ENCODE measurements at regions not wholly inside any gene's neighbourhood (a gene's known extent, or its start where the extent isn't known, plus 50 kb on each side); places are given as distances from the start of the nearest gene placed in this dataset.

DNA sequence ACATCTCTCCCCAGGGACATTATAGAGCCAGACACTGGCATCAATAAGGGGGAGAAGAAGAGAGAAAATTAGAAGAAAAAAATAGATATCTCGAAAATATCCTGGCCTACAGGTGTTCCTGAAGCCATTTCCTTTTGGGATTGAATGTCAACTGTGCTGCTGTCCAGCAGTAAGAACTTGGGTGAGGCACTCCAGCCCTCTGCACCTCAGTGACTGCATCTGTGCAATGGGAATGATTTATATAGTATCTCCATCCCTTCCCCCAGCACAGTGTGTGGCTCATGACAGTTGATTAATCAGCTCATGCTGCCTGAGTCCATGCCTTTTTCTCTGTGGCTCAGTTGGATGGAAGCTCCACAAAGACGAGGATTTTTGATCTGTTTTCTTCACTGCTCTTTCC lies 74.1 kb upstream of the TINAGL1 start:
- no peak for DNase-seq
- H3K4me1 ChIP-seq (ENCODE audit: control insufficient read depth, insufficient read depth, low read length): no peaks in the 10 kb centered on the region
- H3K27me3 ChIP-seq (ENCODE audit: control insufficient read depth, insufficient read depth, low read length): peaks cover 7% of the 10 kb centered on the region
- H3K9me3 ChIP-seq (replicated peaks; ENCODE audit: control insufficient read depth, low read depth, low read length): no peaks in the 10 kb centered on the region
- 50% methylated on average over 1 of the region's 2 CpGs for WGBS (ENCODE audit: insufficient coverage)
- no peaks in the 10 kb centered on the region for H3K36me3 ChIP-seq (ENCODE audit: control insufficient read depth, insufficient read depth, low read length)
- H3K4me3 ChIP-seq (ENCODE audit: low read length): no peak overlapping the region
- no peak overlapping the region for H3K27ac ChIP-seq (ENCODE audit: low read length)

DNA sequence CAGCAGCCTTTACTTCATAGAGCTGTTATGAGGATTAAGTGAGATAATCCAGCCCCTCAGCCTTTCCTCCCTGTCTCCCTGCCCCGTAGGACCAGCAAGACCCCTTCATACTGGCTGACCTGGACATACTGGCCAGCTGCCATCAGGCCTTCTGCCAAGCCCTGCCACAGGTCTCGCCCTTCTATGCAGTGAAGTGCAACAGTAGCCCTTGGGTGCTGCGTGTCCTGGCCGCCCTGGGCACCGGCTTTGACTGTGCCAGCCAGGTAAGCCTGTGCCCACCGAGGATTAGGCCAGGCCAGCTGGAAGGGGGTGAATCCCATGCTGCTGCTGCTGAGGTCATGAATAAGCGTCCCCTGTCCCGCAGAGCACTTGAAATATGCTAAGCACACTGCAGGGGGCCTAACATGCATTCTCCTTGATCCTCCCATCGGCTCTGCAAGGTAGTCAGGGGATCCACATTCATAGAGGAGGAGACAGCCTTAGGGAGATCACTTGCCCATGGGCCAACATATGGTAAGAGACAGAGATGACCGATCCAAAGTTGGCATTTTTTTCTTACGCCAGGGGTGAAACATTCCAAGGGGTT lies 73.3 kb upstream of the TINAGL1 start:
- Histone ChIP-seq H3K27ac (ENCODE audit: low read length) (no peak overlapping the region), H3K36me3 (ENCODE audit: control insufficient read depth, insufficient read depth, low read length) (no peaks in the 10 kb centered on the region), H3K27me3 (ENCODE audit: control insufficient read depth, insufficient read depth, low read length) (peaks cover 9% of the 10 kb centered on the region), H3K4me1 (ENCODE audit: control insufficient read depth, insufficient read depth, low read length) (no peaks in the 10 kb centered on the region), H3K9me3 (replicated peaks; ENCODE audit: control insufficient read depth, low read depth, low read length) (no peaks in the 10 kb centered on the region), H3K4me3 (ENCODE audit: low read length) (no peak overlapping the region)
- 51% methylated on average over 9 of the region's 11 CpGs for WGBS (ENCODE audit: insufficient coverage)
- DNase-seq: no peak

DNA sequence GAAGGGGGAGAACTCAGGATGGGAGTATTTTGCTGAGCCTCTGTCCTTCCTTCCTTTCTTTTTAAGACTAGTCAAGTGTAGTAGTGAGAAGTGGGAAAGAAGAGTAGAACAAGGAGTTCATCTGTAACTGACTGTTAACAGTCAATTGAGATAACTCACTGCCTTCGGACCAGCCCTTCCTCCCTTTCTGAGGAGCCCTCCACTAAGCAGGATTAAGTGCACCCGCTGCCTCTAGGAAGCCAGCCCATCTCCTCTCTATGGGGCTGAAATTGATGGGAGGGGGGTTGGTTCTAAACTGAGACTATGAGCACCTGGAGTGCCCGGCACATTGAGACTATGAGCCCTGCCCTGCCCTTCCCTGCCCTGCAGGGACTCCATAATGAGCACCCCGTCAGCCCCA lies 72.7 kb upstream of the TINAGL1 start:
- Histone ChIP-seq H3K4me3 (ENCODE audit: low read length) (no peak overlapping the region), H3K36me3 (ENCODE audit: control insufficient read depth, insufficient read depth, low read length) (no peaks in the 10 kb centered on the region), H3K9me3 (replicated peaks; ENCODE audit: control insufficient read depth, low read depth, low read length) (no peaks in the 10 kb centered on the region), H3K4me1 (ENCODE audit: control insufficient read depth, insufficient read depth, low read length) (no peaks in the 10 kb centered on the region), H3K27me3 (ENCODE audit: control insufficient read depth, insufficient read depth, low read length) (peaks cover 9% of the 10 kb centered on the region), H3K27ac (ENCODE audit: low read length) (no peak overlapping the region)
- no peak for DNase-seq
- no CpG with 5 or more reads among the region's 4 CpGs for WGBS (ENCODE audit: insufficient coverage)

DNA sequence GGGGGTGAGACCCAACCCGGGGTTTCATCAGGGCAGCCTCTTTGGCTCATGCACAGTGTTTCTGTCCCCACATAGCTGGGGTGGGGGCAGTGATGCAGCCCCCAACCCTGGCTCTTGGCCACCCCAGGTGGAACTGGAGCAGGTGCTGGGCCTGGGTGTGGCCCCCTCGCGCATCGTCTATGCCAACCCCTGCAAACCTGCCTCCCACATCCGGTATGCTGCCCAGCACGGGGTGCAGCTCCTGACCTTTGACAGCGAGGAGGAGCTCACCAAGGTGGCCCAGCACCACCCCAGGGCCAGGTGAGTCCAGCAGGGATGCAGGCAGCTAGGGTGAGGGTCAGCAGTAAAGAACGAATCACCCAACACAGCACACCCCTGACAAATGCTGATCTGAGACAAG lies 72.3 kb upstream of the TINAGL1 start:
- no peaks in the 10 kb centered on the region for H3K36me3 ChIP-seq (ENCODE audit: control insufficient read depth, insufficient read depth, low read length)
- H3K27ac ChIP-seq (ENCODE audit: low read length): no peak overlapping the region
- no peak for DNase-seq
- 62% methylated on average over 7 of the region's 8 CpGs for WGBS (ENCODE audit: insufficient coverage)
- no peak overlapping the region for H3K4me3 ChIP-seq (ENCODE audit: low read length)
- no peaks in the 10 kb centered on the region for H3K4me1 ChIP-seq (ENCODE audit: control insufficient read depth, insufficient read depth, low read length)
- H3K27me3 ChIP-seq (ENCODE audit: control insufficient read depth, insufficient read depth, low read length): peaks cover 9% of the 10 kb centered on the region
- H3K9me3 ChIP-seq (replicated peaks; ENCODE audit: control insufficient read depth, low read depth, low read length): no peaks in the 10 kb centered on the region

DNA sequence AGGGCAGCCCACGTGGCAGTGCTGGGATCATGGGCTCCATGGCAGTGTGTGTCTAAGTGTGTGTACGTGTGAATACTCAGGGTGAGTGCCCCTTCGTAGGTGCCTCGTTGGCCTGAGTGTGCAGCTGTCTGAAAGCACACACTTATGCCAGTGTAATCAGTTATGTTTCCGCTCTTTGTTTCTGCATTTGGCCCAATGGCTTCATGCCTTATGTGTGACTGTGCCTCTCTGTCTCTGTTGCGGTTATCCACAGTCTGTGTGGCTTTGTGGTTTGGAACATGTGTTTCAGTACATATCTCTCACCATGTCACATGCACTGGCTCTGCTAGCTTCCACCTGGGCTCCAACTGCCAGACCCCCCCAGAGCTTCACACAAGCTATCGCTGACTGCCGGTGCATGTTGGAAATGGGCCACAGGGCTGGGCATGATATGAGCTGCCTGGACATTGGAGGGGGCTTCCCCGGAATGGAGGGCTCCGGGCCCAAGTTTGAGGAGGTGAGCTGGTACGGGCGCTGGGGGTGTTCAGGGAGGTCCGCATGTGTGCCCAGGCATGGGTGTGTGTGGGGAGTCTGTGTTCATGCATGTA lies 70.3 kb upstream of the TINAGL1 start:
- no peaks in the 10 kb centered on the region for H3K4me1 ChIP-seq (ENCODE audit: control insufficient read depth, insufficient read depth, low read length)
- no peaks in the 10 kb centered on the region for H3K9me3 ChIP-seq (replicated peaks; ENCODE audit: control insufficient read depth, low read depth, low read length)
- 77% methylated on average over 9 of the region's 13 CpGs for WGBS (ENCODE audit: insufficient coverage)
- H3K27me3 ChIP-seq (ENCODE audit: control insufficient read depth, insufficient read depth, low read length): peaks cover 12% of the 10 kb centered on the region
- no peaks in the 10 kb centered on the region for H3K36me3 ChIP-seq (ENCODE audit: control insufficient read depth, insufficient read depth, low read length)
- peak; percentile 7 for DNase-seq
- no peak overlapping the region for H3K27ac ChIP-seq (ENCODE audit: low read length)
- H3K4me3 ChIP-seq (ENCODE audit: low read length): no peak overlapping the region

DNA sequence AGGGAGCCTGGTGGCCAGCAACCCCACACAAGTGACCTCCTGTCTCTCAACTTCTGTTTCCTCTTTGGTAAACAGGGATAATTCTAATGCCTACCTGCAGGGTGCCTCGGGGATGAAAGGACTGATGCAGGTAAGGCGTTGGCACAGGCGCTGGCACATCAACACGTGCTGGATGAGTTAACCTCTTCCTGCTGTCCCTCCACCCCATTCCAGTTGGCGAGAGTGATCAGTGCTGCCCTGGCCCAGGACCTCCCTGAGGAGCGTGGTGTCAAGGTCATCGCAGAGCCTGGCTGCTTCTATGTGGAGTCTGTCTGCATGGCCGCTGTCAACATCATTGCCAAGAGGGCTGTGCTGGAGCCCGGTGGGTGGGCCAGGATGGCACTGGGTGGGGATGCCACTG lies 69.1 kb upstream of the TINAGL1 start:
- Histone ChIP-seq H3K27me3 (ENCODE audit: control insufficient read depth, insufficient read depth, low read length) (peaks cover 12% of the 10 kb centered on the region), H3K36me3 (ENCODE audit: control insufficient read depth, insufficient read depth, low read length) (no peaks in the 10 kb centered on the region), H3K4me1 (ENCODE audit: control insufficient read depth, insufficient read depth, low read length) (no peaks in the 10 kb centered on the region), H3K27ac (ENCODE audit: low read length) (no peak overlapping the region), H3K4me3 (ENCODE audit: low read length) (no peak overlapping the region), H3K9me3 (replicated peaks; ENCODE audit: control insufficient read depth, low read depth, low read length) (no peaks in the 10 kb centered on the region)
- DNase-seq: no peak
- 77% methylated on average over 5 of the region's 9 CpGs for WGBS (ENCODE audit: insufficient coverage)

DNA sequence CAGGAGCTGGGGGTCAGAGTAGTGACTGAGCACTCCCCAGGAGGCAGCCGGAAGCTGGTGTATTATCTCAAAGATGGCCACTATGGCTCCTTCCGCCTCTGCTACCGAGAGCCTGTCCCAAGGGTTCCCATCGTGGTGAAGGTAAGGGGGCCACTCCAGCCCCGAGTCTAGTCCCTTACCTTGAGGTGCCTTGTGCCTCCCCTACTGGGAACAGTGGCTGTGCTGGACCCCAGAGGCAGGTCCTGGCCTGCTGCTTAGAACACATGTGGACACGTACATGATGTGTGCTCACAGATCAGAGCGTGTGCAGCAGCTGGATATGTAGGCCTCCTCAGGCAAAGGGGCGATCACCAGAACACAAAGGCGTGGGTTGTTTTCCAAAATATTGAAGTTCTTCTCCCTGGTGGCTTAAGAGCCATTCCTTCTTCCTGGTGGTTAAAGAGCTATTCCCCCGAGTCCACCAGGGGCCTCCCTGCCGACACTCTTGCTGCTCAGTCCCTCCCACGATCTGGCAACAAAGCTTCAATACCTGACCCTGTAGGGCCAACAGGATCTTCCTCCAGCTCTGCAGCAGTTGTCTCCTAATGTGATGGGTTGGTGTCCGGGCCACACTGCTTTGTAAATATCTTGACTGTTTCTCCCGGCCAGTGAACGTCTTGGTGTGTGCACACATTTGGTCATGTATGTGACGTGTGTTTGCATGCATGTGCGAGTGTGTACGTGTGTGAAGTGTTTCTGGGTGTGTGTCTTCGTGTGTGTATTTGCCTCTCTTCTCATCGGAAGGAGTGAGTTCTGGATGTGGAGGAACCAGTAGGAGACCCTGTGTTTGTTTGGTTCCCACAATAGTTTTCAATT lies 68.4 kb upstream of the TINAGL1 start:
- no peak overlapping the region for H3K27ac ChIP-seq (ENCODE audit: low read length)
- H3K36me3 ChIP-seq (ENCODE audit: control insufficient read depth, insufficient read depth, low read length): no peaks in the 10 kb centered on the region
- DNase-seq: no peak
- H3K4me3 ChIP-seq (ENCODE audit: low read length): no peak overlapping the region
- H3K27me3 ChIP-seq (ENCODE audit: control insufficient read depth, insufficient read depth, low read length): peaks cover 11% of the 10 kb centered on the region
- no peaks in the 10 kb centered on the region for H3K4me1 ChIP-seq (ENCODE audit: control insufficient read depth, insufficient read depth, low read length)
- 77% methylated on average over 12 of the region's 20 CpGs for WGBS (ENCODE audit: insufficient coverage)
- H3K9me3 ChIP-seq (replicated peaks; ENCODE audit: control insufficient read depth, low read depth, low read length): no peaks in the 10 kb centered on the region

DNA sequence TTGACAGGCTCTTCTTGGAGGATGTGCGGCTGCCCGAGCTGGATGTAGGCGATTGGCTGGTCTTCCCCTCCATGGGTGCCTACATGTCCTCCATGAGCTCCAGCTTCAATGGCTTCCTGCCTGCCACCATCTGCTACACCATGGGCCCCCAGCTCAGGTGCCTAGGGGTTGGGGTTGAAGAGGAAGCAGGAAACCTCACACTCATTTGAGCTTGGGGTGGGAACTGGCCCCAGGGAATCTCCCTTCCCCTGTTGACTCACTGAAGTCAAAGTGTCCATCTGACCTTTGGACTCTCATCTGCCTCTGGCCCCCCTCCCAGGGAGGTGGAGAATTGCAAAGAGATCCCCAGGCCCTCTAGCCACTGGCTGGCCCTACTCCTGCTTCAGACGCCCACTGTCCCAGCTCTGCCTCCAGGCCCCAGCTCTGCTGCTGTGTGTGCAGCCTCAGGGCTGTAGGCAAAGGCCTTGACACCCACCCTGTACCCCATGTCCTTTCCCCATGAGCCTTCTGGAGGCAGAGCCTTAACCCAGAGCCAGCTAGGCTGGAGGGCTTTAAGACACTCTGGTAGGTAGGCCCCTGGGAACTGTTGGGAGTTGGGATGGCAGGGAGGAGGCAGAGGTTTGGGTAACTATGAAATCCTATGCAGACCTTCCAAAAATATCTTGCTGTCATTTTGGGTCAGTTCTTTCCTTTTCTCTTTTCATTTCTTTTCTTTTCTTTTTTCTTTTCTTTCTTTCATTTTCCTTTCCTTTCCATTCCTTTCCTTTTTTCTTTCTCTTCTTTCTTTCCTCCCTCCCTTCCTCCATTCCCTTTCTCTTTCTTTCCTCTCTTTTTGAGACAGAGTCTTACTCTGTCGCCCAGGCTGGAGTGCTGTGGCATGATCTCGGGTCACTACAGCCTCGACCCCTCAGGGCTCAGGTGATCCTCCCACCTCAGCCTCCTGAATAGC lies 66.9 kb upstream of the TINAGL1 start:
- Histone ChIP-seq H3K4me3 (ENCODE audit: low read length) (no peak overlapping the region), H3K4me1 (ENCODE audit: control insufficient read depth, insufficient read depth, low read length) (no peaks in the 10 kb centered on the region), H3K27ac (ENCODE audit: low read length) (no peak overlapping the region), H3K27me3 (ENCODE audit: control insufficient read depth, insufficient read depth, low read length) (peaks cover 5% of the 10 kb centered on the region), H3K9me3 (replicated peaks; ENCODE audit: control insufficient read depth, low read depth, low read length) (no peaks in the 10 kb centered on the region), H3K36me3 (ENCODE audit: control insufficient read depth, insufficient read depth, low read length) (no peaks in the 10 kb centered on the region)
- 71% methylated on average over 4 of the region's 7 CpGs for WGBS (ENCODE audit: insufficient coverage)
- DNase-seq: no peak

DNA sequence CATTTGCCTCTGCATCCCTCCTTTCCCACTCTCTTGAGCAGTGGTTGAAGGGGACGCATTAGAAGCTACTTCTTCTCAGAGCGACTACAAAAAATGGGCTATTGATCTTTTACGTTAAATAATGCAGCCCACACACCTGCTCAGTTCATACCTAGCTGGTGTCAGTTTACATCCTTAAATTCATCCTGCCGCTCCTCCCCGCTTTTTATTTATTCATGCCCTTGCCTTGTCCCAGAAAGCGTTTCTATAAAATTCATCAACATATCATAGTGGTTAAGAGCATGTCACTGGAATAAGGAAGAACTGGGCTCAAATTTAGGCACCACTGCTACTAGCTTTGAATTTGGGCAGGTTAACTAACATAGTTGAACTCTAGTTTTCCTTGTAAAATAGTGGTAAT lies 66.0 kb upstream of the TINAGL1 start:
- no peaks in the 10 kb centered on the region for H3K36me3 ChIP-seq (ENCODE audit: control insufficient read depth, insufficient read depth, low read length)
- WGBS (ENCODE audit: insufficient coverage): 94% methylated on average over 2 of the region's 6 CpGs
- no peak overlapping the region for H3K27ac ChIP-seq (ENCODE audit: low read length)
- no peaks in the 10 kb centered on the region for H3K4me1 ChIP-seq (ENCODE audit: control insufficient read depth, insufficient read depth, low read length)
- H3K4me3 ChIP-seq (ENCODE audit: low read length): no peak overlapping the region
- no peak for DNase-seq
- H3K27me3 ChIP-seq (ENCODE audit: control insufficient read depth, insufficient read depth, low read length): peaks cover 5% of the 10 kb centered on the region
- no peaks in the 10 kb centered on the region for H3K9me3 ChIP-seq (replicated peaks; ENCODE audit: control insufficient read depth, low read depth, low read length)

Measured in muscle of leg (tissue), 3 donors.